PFSK-1 (cell line): ENCODE measurements at regions not wholly inside any gene's neighbourhood (a gene's known extent, or its start where the extent isn't known, plus 50 kb on each side); places are given as distances from the start of the nearest gene placed in this dataset.

Experiments
- POLR2AphosphoS5 ChIP-seq: IDR thresholded peaks from 2 replicates; pipeline ENCODE4 v1.6.1; 2012; ENCODE audit warnings: low read depth, mild to moderate bottlenecking, control low read depth, low read length, moderate library complexity
- TAF1 ChIP-seq: IDR thresholded peaks from 2 replicates; pipeline ENCODE4 v1.6.1; 2012; ENCODE audit warnings: low read length, control low read depth, borderline replicate concordance; ENCODE audit not compliant: insufficient read depth

GRCh38 chr20:48480216-48480772, 347.5 kb downstream of the PREX1 start:
- TF ChIP-seq TAF1 (no peak), POLR2AphosphoS5 (no peak)
